Spleen (tissue), 11 donors: ENCODE measurements at regions not wholly inside any gene's neighbourhood (a gene's known extent, or its start where the extent isn't known, plus 50 kb on each side); places are given as distances from the start of the nearest gene placed in this dataset.

ENCODE experiments used
- DNase-seq: peaks from one replicate; pipeline ENCODE4 v3.0.0-alpha.2; 2020
- H3K27ac ChIP-seq, 8 donors: fragments of 200-600 bp; sonication (generic) in 7 of 8; 1 replicate in 4 of 8; 2 replicates in 4 of 8; pipeline versions ENCODE4 v1.5.0 to v1.8.0; 2016 to 2021; ENCODE audit warnings: inconsistent platforms in 4 of 8, mild to moderate bottlenecking in 4 of 8, moderate library complexity in 1 of 8
- H3K27me3 ChIP-seq, 7 donors: fragments of 200-600 bp; sonication (generic) in 6 of 7; replicated peaks in 1 of 7; 1 replicate in 4 of 7; 2 replicates in 3 of 7; pipeline versions ENCODE4 v1.5.0 to v1.8.0; 2016 to 2021; ENCODE audit warnings: inconsistent platforms in 3 of 7, mild to moderate bottlenecking in 1 of 7
- H3K36me3 ChIP-seq, 6 donors: fragments of 200-600 bp; sonication (generic) in 5 of 6; 1 replicate in 4 of 6; 2 replicates in 2 of 6; pipeline versions ENCODE4 v1.5.0 to v1.8.0; 2016 to 2021; ENCODE audit warnings: inconsistent platforms in 2 of 6
- H3K4me1 ChIP-seq, 6 donors: fragments of 200-600 bp; sonication (generic) in 5 of 6; 1 replicate in 3 of 6; 2 replicates in 3 of 6; pipeline versions ENCODE4 v1.5.0 to v1.8.0; 2016 to 2021; ENCODE audit warnings: inconsistent platforms in 3 of 6
- H3K4me3 ChIP-seq, 8 donors: fragments of 200-600 bp; sonication (generic) in 7 of 8; 1 replicate in 4 of 8; 2 replicates in 4 of 8; pipeline versions ENCODE4 v1.5.0 to v1.8.0; 2016 to 2021; ENCODE audit warnings: inconsistent platforms in 4 of 8, mild to moderate bottlenecking in 4 of 8, moderate library complexity in 2 of 8
- H3K9me3 ChIP-seq, 8 donors: fragments of 200-600 bp; sonication (generic) in 7 of 8; 1 replicate in 4 of 8; 2 replicates in 4 of 8; pipeline versions ENCODE4 v1.5.0 to v1.8.0; 2016 to 2021; ENCODE audit warnings: inconsistent platforms in 4 of 8
- POLR2A ChIP-seq, 3 donors: fragments of 450-650 bp; IDR thresholded peaks; one replicate each; pipeline ENCODE4 v1.5.1; 2017; ENCODE audit warnings: antibody characterized with exemption in 3 of 3, mild to moderate bottlenecking in 1 of 3
- POLR2AphosphoS5 ChIP-seq, 3 donors: sonication (generic); formaldehyde crosslinking; IDR thresholded peaks; one replicate each; pipeline ENCODE4 v1.5.1; 2017; ENCODE audit warnings: antibody characterized with exemption in 3 of 3
- WGBS, 5 donors: extraction: QIAGEN DNeasy Blood & Tissue Kit in 3 of 5; methylation state at CpG; one replicate each; pipeline versions ENCODE4 v1.1.5 to v1.1.7; 2013 to 2018; 5-methylcytosine and 5-hydroxymethylcytosine counted together
- intact Hi-C: fragments of 100-400 bp; cut with DNase I; formaldehyde crosslinking; loops from one replicate; pipeline ENCODE4 v1.15.0; 2023; ENCODE audit warnings: low total_unique reads
- TF ChIP-seq, protein P1 (sequence below), 11 experiments: fragments of 200-600 bp in 7 of 11; fragments of 450-650 bp in 4 of 11; sonication (generic) in 4 of 11; IDR thresholded peaks in 8 of 11; conservative IDR thresholded peaks in 3 of 11; 1 replicate in 7 of 11; 2 replicates in 4 of 11; pipeline versions ENCODE4 v1.4.0 to v1.8.0; 2016 to 2021; ENCODE audit warnings: antibody characterized with exemption in 11 of 11, inconsistent platforms in 4 of 11, mild to moderate bottlenecking in 1 of 11
- donor health status: healthy with polysubstance abuse.
- donor health status: DM: no; HTN: no; CAD: no; lungs with moderate emphysema.
- donor health status: DM: no; HTN: no; CAD: no.
- donor health status: Bipolar disorder and iron deficiency.
- donor health status: healthy.
- donor health status: DM: no; HTN: no; CAD: no.
- donor health status: DM: yes; HTN: yes; CAD: no.

DNA sequence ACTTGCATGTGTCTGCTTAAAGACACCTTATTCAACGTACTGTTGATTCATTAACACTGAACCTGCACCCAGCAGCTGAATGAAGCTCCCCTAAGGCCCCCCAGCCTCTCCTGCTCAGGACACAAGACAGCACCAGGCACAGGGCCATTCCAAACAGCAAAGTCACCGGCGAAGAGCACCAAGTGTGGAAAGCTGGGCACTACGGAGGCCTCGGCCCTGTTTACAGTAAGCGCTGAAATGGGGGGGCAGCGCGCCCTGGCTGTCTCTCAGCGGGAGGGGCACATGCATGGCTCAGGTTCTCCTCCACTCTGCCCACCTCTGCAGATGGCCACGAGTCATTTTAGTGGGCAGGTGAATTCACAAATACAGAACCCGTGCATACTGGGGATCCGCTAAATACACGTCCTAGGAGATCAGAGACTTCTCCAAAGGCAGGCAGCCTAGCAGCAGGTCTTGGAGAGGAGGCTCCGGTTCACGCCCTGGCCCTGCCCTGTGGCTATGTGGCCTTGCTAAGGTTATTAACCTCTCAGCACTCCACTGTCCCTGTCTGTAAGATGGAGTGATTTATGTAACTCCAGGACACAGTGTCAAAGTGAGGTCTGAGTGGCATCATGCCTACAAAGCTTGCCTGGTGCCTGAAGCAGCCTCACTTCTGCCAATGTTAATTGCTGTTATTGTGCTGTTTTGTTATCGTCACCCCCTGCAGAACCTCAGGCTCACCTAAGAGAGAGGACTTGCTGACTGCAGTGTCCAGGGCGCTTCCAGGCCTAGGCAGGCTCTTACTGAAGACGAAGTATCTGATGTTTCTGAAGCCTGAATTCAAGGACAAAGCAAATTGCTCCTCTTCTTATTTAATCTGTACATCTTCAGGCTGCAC, 207.4 kb upstream of the SOX1 start:
- no peak overlapping the region for H3K4me3 ChIP-seq
- H3K27ac ChIP-seq, result no peak overlapping the region
- H3K9me3 ChIP-seq, result peaks cover 0 to 21% (median 3%) of the 10 kb centered on the region in 8 donors
- 74 to 86% (median 79%) methylated on average over 15 to 18 of the region's 18 CpGs for WGBS, 5 donors
- H3K36me3 ChIP-seq, result no peaks in the 10 kb centered on the region
- no peaks in the 10 kb centered on the region for H3K4me1 ChIP-seq
- TF ChIP-seq, protein P1, sequence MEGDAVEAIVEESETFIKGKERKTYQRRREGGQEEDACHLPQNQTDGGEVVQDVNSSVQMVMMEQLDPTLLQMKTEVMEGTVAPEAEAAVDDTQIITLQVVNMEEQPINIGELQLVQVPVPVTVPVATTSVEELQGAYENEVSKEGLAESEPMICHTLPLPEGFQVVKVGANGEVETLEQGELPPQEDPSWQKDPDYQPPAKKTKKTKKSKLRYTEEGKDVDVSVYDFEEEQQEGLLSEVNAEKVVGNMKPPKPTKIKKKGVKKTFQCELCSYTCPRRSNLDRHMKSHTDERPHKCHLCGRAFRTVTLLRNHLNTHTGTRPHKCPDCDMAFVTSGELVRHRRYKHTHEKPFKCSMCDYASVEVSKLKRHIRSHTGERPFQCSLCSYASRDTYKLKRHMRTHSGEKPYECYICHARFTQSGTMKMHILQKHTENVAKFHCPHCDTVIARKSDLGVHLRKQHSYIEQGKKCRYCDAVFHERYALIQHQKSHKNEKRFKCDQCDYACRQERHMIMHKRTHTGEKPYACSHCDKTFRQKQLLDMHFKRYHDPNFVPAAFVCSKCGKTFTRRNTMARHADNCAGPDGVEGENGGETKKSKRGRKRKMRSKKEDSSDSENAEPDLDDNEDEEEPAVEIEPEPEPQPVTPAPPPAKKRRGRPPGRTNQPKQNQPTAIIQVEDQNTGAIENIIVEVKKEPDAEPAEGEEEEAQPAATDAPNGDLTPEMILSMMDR (IDR thresholded peaks at IDR 0.05 in 8 of 11, conservative IDR thresholded peaks at IDR 0.05 in 3 of 11), result no peak
- TF ChIP-seq POLR2AphosphoS5 (IDR thresholded peaks at IDR 0.05), result no peak
- no peak for TF ChIP-seq POLR2A (IDR thresholded peaks at IDR 0.05)
- DNase-seq, result no peak
- intact Hi-C loops, result no loop called here
- H3K27me3 ChIP-seq, result peaks cover 0 to 8% (median 0%) of the 10 kb centered on the region in 7 donors

DNA sequence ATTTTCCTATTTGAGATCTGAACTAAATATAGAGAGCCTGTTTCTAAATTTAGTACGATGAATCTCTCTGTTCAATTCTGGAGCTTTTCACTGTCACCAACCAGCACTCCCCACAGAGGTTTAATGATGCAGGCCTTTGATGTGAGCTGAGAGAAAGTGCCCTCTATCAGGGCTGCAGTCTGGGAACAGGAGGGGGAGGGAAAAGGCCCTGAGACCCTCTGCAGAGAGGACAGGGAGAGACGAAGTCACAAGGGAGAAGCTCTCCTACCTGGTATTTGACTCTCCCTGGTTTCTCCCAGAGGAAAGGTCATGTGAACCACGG, 206.8 kb upstream of the SOX1 start:
- H3K27ac ChIP-seq, result no peak overlapping the region
- no peak overlapping the region for H3K4me3 ChIP-seq
- WGBS, 5 donors, result 53 to 59% (median 56%) methylated on average over 3 of the region's 3 CpGs
- no peaks in the 10 kb centered on the region for H3K36me3 ChIP-seq
- no peaks in the 10 kb centered on the region for H3K4me1 ChIP-seq
- H3K9me3 ChIP-seq, result peaks cover 0 to 21% (median 3%) of the 10 kb centered on the region in 8 donors
- H3K27me3 ChIP-seq, result peaks cover 0 to 8% (median 0%) of the 10 kb centered on the region in 7 donors
- intact Hi-C loops, result no loop called here
- no peak for DNase-seq
- TF ChIP-seq, protein P1 (IDR thresholded peaks at IDR 0.05 in 8 of 11, conservative IDR thresholded peaks at IDR 0.05 in 3 of 11), result no peak
- TF ChIP-seq POLR2A (IDR thresholded peaks at IDR 0.05) (no peak), POLR2AphosphoS5 (IDR thresholded peaks at IDR 0.05) (no peak)

DNA sequence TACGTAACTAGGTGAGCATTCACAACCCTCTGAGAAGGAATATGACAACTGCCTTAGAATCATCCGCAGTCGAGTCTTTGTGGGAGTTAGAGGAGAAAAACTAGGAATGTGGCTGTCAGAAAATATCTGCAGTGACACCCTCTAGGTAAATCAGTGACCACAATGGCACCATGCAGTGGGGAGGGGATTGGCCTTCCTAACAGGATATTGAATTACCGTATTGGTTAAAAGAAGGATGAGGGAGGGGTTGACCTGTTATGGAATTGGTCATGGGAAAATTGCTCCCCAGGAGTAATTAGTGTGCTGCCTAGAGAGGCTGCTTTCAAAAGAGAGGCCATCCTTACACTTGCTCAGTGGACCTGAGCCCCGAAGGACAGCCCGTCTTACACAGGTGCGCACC, 205.6 kb upstream of the SOX1 start:
- no peaks in the 10 kb centered on the region for H3K36me3 ChIP-seq
- intact Hi-C loops, result no loop called here
- H3K4me1 ChIP-seq, result no peaks in the 10 kb centered on the region
- peaks cover 0 to 8% (median 0%) of the 10 kb centered on the region in 7 donors for H3K27me3 ChIP-seq
- DNase-seq, result no peak
- WGBS, 5 donors, result 88 to 95% (median 91%) methylated on average over 7 of the region's 7 CpGs
- TF ChIP-seq, protein P1 (IDR thresholded peaks at IDR 0.05 in 8 of 11, conservative IDR thresholded peaks at IDR 0.05 in 3 of 11), result no peak
- no peak overlapping the region for H3K4me3 ChIP-seq
- peaks cover 0 to 20% (median 3%) of the 10 kb centered on the region in 8 donors for H3K9me3 ChIP-seq
- no peak overlapping the region for H3K27ac ChIP-seq

DNA sequence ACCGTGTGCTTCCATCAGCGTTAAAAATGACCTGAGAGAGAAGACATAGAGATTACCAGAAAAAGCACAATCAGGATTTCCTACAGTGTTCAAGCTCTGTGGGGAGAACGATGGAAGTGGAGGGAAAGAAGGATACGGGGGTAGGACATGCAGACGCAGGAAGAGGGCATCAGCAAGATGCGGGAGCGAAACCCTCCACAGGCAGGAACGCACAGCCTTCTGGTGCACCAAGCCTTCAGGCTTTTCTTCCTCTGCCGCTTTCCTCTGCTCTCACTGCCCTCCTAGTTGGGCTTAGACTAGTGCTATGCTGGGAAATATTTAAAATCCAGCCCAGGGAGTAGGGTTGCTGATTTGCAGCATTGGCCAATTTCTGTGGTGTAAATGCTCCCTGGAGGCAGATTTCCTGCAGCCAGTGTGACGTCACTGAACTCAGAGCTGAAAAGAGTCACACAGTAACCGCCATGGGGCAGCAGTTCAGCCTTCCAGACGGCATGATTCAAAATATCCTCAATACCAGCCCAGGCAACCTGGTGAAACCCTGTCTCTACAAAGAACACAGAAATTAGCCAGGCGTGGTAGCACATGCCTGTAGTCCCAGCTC, 205.1 kb upstream of the SOX1 start:
- Histone ChIP-seq H3K36me3 (no peaks in the 10 kb centered on the region), H3K27ac (no peak overlapping the region), H3K4me3 (no peak overlapping the region), H3K4me1 (no peaks in the 10 kb centered on the region), H3K27me3 (peaks cover 0 to 2% (median 0%) of the 10 kb centered on the region in 7 donors), H3K9me3 (peaks cover 0 to 17% (median 3%) of the 10 kb centered on the region in 8 donors)
- intact Hi-C loops, result no loop called here
- 86 to 89% (median 88%) methylated on average over 13 of the region's 13 CpGs for WGBS, 5 donors
- DNase-seq, result no peak
- TF ChIP-seq, protein P1 (IDR thresholded peaks at IDR 0.05 in 8 of 11, conservative IDR thresholded peaks at IDR 0.05 in 3 of 11), result no peak
- TF ChIP-seq POLR2A (IDR thresholded peaks at IDR 0.05), result no peak
